NCI-H226 (cell line): ENCODE measurements at regions not wholly inside any gene's neighbourhood (a gene's known extent, or its start where the extent isn't known, plus 50 kb on each side); places are given as distances from the start of the nearest gene placed in this dataset.
A peak's percentile ranks its signal among the peaks of the same experiment; 100 is the strongest.
"Not testable (repeated sequence)": the region's sequence is repeated elsewhere in the genome, so short reads cannot be mapped to it uniquely, and the experiment has no call there.

Source experiments
- DNase-seq: peaks from one replicate; pipeline ENCODE4 v3.0.0-alpha.2; 2015

DNA sequence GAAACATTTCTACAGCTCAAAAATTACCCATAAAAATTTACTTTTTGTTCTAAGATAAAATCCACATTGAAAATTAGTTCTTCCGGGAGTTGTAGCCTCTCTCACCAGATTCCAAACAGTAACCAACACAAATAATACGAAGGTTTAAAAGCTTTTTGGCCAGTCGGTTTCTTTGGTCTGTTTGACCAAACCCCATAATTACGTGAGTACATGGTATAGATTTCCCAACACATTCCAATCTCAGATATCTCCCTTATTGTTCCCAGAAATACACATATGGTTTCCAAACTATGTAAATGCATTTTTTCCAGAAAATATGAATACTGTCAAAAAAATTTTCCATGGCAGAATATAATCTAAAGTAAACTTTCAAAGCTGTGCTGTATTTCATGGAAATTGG, 722.0 kb downstream of the KCNJ2 start:
- no peak for DNase-seq

DNA sequence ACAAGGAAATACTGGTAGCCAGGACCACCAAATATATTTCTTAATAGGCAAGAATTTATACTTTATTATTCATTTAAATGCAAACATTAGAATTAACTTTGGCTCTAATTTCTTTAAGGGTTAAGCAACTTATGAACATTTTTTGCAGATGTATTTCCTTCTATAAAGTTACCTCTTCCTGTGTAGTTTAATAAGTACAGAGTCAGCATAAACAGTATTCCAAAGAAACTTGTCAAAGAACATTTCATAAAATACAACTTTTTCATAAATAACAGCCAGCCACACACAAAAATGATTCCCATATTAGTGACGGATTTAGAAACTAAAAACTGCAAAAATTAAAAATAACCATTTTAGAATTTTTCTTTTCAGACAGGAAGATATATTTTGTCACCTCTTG, 723.2 kb downstream of the KCNJ2 start:
- DNase-seq: no peak

DNA sequence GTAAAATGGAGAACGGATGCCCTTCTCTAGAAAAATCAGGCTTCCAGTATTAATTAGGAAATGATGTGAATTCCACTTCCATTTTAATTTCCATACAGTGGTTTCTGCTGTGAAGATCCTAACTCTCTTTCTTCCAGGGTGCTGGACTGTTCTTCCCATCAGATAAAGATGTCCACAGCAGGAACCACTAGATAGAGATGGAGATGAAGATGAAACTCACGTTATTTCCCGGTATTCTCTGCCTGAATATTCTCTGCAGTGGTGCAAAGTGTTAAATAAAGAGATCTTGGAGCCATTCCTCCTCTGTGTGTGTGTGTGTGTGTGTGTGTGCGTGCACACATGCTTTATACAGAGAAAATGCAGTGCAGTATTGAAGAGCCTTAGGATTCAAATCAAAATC, 727.5 kb downstream of the KCNJ2 start:
- no peak for DNase-seq

DNA sequence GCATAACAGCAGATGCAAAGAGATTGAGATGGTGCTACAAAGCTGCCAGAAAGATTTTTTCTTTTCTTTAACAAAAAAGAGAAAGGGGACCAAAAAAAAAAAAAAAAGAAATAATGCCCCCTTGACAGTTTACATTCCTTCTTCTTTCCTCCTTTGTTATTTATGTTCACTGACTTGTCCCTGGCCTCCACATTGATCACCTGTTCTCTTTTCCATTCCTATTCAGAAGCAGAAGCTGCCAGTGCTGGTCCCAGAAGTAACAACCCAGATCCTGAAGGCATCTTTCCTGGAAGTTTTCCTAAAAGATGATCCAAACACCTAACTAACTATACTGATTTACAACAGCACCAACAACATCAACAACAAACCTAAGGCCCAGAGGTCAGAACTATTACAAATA, 728.1 kb downstream of the KCNJ2 start:
- DNase-seq: no peak

DNA sequence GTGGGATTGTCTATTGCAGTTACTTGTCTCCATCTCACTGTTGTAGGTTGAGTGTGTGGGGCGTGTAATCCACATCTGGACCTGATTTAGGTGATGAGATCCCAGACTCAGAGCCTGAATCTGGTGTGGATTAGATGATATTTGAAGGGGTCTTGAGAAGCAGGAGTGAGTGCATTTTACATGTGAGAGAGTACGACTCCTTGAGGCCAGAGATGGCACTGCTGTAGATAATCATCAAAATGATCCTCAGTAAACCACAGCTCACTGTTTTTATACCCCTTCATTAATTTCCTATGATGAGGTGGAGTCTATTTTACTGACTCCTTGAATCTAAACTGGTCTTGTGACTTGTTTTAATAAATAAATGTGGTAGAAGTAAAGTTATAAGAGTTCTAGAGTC, 732.5 kb downstream of the KCNJ2 start:
- DNase-seq: no peak

DNA sequence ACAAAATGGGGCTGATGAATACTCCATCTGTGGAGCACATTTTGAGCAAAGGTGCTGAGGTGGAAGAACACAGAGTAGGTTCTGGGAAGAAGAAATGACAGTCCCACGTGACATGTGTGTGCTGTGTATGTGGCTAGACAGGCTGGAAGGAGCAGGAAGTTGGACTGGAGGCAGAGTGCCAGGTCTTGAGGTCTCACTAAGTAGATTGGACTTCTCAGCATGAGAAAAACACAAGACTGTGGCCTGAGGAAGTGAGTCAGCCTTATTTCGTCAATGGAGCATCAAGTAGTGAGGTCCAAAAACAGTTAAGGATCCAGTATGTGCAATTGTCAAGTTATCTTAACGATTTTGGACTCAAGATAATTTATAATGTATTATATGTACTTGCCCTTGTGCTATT, 736.5 kb downstream of the KCNJ2 start:
- DNase-seq: peak; percentile 28

DNA sequence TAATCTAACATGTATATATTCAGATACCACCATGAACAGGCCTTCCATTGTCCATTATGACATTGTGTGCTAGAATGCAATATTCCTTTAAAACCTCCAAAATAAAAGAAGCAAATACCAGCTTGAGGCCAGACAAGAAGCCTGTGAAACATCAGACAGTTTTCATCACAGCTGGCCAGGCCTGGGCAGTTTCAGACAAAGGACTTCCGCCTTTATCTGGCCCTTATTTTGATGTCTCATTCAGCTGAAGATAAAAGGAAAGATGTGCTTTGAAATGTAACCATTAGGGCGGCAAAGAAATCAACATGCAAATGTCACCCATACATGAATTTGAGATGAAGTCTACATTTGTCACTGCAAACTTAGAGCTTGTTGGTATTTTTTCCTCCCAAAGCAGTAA, 737.5 kb downstream of the KCNJ2 start:
- no peak for DNase-seq

DNA sequence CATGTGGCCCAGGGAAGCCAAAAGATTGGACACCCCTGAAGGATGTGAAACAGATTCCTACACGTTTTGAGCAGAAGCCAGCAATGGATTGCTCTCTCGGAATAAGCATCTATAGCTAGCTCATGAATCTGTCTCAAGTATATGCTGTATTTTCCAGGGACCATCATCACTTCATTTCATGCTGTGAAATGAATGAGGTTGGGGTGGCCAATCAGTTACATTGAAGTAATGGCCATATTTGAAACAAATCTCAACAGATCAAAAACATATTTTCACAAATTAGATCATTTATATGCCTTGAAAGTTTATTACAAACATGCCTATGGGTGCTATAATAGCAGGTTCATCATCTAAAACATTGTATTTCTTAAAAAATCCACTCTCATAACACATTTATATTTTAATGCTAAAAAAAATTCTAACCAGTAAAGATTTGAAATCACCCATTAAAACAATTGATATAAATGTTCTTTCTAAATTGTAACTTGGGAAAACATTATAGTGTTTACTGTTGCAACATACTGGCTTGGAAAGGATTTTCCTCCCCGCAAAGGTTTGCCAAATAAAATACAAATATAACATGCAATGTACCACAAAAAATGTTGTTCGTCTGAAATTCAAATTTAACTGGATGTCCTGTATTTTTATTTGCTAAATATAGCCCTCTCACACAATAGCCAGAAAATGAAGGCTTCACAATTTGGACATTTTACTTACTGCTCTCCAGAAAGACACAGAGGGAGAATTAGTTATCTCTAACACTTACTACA, 743.6 kb downstream of the KCNJ2 start:
- no peak for DNase-seq

DNA sequence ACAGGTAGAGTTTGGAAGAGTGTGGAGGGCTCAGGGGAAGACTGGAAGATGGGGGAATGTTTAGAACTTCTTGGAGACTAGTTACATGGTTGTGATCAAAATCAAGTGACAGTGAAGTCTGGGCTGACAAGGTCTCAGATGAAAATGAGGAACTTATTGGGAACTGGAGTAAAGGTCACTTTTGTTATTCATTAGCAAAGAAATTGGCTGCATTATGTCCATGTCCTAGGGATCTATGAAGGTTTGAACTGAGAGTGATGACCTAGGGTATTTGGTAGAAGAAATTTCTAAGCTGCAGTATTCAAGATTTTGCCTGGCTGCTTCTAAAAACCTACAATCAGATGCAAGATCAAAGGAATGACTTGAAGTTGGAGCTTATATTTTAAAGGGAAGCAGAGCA, 747.1 kb downstream of the KCNJ2 start:
- no peak for DNase-seq

DNA sequence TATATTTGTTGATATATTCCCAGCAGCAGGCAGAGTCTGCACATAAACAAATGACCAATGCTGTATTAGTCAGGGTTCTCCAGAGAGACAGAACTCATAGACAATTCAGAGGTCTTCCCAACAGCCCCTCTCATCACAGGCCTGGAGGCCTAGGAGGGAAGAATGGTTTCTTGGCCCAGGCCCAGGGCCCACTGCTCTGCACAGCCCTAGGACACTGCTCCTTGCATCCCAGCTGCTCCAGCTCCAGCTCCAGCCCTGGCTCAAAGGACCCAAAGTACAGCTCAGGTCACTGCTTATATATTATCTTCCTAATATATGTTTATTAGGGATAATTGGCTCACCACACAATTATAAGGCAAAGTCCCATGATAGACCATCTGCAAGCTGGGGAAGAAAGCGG, 749.9 kb downstream of the KCNJ2 start:
- DNase-seq: no peak

DNA sequence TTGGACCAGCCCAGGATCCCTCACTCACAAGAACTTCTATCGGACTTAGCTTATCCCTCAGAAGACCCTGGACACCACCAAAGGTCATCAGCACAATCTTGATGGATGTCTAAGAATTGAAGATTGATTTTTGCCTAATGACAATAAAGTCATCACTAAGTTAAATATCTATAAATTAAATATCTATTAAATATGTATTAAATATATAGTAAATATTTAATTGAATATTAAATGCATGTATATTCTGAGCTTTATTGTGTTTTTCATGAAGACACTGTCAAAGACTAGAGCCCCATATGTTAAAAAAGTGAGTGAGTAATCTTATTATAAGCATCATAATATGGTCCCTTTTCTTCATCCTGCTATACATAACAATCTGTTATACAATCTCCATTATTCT, 751.1 kb downstream of the KCNJ2 start:
- DNase-seq: no peak

DNA sequence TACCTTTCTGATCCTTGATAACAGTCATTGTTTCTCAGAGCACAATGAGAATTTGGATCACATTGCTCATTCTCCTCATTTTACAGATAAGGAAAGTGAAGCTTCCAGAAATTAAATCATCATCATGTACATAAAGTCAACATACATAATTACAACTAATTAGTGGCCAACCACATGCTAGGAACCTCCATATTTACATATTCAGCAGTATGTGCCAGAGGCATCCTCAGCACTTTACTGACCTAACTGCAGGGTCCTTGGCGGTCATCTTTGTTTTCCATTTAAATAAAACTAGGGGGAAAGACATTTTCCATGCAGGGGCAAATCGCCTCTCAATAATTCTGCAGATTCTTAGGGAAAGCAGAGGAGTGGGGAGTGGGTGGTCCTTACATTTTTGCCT, 752.9 kb downstream of the KCNJ2 start:
- DNase-seq: no peak

DNA sequence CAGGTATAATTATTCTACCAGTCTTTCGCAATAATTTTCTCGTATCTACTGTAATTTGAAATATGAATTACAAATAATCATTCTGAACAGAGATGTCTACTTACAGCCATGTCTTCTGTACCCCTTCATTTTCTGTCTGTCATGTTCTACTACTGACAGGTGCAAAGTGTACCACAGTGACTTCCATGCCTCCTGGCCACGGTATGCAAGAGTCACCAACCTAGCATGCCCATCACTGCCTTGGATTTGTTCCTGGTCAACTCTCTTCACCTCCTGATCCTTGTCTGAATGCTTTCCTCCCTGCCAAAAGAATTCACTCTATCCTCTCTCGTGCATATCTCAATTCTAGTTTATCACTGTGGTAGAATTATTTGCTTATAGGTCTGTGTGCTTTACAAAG, 755.4 kb downstream of the KCNJ2 start:
- DNase-seq: no peak

DNA sequence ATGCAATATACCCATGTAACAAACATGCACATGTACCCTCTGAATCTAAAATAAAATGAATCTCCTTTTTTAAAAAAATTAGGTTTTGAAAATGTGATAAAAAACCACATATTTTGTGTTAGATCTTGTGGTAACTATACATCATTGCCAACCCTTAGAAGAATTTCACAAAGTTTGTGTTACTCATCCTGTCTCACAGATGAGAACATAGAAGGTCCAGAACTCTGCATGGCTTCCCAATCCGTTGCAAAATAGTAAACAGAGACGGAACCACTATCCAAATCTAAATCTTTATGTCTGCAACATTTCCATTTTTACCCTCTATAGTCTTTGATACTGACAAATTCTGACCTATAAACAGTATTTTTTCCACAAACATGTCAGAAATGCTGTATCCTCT, 759.9 kb downstream of the KCNJ2 start:
- DNase-seq: no peak

DNA sequence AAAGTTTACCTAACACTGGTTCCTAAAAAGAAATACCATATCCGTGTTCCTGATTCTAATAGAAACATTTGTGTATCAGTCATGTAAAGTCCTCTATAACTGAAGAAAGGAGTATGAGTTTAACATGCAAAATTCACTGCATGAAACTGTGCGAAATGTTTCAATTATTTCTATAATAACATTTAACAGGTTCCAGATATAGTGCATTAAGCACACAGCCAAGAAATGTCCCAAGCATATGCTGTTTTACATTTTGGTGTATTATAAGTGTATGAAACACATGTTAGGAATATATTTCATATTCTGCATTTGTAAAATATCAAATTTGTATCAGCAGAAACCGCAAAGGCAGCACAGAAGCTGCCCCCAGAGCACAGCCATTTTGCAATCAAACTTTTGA, 764.9 kb downstream of the KCNJ2 start:
- no peak for DNase-seq

DNA sequence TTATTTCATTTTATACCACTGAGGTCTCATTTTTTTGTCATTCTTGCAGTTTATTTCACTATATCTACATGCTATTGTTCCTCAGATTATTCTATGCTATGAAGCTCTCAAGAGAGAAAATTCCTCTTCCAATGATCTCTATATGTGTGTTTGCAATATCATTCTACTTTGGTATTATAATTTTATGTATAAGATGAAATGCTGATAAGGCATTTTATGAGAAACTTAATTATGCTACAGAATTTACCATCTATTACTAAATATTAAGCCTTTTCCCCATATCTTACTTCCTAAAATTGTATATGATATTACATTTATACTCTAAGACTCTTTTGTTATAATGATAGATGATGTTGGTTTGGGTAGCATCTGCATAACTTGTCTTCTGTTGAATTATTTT, 765.5 kb downstream of the KCNJ2 start:
- DNase-seq: no peak

DNA sequence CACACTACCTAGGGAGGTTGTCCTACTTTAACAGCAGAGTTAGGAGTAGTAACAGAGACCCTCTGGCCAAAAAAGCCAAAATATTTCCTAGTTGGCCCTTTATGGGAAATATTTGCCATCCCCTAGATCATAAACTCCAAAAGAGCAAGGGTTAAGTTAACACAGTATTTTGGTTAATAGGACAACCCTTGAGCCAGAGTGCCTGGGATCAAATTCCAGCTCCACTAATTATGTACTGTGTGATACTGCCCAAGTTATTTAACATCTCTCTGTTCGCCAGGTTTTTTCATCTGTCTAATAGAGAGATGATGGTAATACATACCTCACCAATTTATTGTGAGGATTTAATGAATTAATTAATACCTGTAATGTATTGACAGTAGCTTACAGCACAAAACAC, 767.4 kb downstream of the KCNJ2 start:
- no peak for DNase-seq

DNA sequence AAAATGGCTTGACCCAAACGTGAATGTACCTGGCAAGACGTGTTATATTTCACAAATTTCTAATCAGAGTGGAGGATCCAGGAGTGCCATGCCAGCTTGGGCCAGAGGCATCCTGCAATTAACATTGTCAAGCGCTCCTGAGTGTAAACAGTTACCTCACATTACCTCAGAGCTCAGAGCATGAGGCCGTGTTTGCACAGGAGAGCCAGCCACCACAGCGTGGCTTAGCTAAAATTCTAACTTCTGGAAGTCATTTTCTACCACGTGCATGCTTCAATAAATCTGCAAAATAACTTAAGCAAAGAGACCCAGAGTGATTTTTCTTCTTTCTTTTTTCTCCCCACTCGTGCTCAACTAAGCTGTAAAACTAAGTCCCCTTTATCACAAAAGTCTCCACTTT, 769.0 kb downstream of the KCNJ2 start:
- DNase-seq: no peak

DNA sequence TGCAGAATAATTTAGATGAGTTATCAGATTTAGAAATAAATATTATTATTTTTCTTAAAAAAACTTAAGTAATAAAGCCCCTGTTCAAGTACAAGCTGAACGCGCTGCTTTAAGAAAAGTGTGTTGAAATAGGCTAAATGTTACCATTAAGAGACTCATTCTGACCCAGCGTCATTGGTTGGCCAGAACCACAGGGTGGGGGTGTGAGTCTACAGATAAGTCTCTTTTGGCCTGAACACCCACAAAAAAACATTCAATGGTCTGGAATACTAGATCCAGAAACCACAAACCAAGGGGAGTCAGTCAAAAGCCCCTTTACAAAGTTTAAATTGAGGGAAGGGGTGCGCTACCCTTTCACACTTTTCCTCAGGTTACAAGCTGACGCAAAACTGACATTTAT, 776.1 kb downstream of the KCNJ2 start:
- DNase-seq: no peak

DNA sequence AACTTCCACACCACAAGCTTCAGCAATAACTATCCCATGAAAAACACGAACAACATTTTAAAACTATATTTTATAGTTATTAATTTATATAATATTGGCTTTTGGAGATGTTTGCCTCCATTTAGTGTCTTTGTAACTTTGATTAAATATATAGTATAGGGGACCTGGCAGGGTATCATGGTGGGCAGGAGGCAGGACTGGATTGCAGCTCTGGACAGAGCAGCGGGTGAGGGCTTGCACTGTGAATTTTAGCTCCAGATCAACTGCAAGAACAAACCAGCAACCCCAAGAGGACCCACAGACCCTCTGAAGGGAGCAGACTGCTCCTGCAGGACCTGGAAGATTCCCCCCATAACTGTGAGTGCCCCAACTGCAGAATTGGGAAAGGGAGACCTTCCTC, 777.9 kb downstream of the KCNJ2 start:
- DNase-seq: no peak

DNA sequence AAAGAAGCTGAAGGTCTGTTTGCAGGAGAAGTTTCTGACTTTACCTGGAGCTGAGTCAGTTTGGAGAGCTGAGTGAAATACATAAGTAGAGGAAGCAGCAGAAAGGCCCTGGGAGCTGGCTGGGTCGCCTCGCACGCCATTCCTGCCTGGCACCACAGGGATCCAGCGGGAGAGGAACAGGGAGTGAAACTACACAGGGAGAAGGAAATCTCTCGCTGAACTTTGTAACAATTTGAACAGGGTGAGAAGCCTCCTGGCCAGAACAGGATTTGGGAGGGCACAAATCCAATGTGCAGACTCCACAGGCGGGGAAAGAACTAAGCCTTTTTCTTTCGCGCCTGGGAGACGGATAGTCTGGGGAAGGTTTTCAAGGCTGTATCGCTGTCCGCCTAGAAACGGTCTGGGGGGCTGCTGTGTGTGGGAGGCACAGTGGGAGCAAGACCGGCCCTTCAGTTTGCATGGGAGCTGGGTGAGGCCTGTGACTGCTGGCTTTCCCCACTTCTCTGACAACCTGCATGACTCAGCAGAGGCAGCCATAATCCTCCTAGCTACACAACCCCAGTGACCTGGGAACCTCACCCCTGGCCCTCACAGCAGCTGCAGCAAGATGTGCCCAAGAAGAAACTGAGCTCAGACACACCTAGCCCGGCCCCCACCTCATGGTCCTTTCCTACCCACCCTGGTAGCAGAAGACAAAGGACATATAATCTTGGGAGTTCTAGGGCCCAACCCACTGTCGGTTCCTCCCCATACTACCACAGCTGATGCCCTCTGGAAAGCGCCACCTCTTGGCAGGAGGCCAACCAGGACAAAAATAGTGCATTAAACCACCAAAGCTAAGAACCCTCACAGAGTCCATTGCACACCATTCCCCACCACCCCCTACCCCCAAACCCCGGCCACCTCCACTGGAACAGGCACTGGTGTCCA, 778.6 kb downstream of the KCNJ2 start:
- DNase-seq: no peak

DNA sequence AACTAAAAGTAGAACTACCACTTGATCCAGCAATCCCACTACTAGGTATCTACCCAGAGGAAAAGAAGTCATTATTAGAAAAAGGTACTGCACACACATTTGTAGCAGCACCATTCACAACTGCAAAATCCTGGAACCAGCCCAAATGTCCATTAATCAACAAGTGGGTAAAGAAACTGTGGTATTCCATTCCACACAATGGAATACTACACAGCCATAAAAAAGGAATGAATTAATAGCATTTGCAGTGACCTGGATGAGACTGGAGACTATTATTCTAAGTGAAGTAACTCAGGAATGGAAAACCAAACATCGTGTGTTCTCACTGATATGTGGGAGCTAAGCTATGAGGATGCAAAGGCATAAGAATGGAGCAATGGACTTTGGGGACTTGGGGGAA, 783.8 kb downstream of the KCNJ2 start:
- DNase-seq: not testable (repeated sequence)

DNA sequence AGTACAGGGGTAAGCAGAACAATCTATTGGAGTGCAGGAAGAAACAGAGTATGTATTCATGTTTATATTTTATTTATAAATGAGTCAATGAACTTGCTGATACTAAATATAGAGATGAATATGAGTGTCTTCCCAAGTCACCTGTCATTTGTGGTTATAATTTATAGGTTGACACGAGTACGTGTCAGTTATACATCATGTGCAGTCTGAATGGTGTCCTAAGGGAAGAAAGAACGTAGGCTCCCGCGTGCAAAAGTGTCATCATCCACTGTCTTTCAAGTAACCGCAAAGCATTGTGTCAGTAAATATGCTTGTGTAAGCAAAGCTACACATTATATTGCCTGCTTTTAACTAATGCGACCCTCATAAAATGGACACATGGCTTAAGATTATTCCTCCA, 786.1 kb downstream of the KCNJ2 start:
- DNase-seq: no peak

DNA sequence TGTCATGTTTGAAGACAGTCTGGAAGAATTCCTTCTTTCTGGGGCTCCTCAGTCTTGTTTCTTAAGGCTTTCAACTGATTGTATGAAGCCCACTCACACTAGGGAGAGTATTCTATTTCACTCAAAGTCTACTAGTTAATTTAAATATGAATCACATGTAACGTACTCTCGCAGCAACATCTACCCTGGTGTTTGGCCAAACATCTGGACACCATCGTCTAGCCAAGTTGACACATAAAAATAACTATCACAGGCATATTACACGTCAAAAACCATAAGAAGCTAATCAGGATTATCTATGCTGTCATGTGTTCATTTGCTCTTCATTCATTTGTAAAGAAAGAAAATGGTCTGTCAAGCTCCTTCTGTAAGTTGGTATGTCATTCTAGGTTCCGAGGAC, 787.4 kb downstream of the KCNJ2 start:
- no peak for DNase-seq

DNA sequence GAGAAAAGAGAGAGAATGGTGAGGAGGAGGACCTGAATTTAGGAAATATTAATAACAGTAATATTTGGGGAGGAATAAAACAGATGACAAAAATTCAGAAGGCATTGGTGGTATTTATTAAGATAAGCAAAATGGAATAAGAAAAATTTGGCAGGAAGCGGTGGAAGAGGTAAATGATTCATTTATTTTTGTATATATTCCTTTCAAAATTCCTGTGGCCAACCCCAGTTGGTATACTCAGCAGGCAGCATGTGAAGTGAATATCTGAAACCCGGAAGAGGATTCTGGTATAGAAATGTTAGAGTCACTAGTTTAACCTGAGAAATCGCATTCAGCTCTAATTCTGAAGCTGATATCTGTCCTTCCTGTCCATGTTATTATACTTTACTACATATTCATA, 792.0 kb downstream of the KCNJ2 start:
- DNase-seq: no peak
